GM23248 (cell line): ENCODE measurements at regions not wholly inside any gene's neighbourhood (a gene's known extent, or its start where the extent isn't known, plus 50 kb on each side); places are given as distances from the start of the nearest gene placed in this dataset.
"Not testable (repeated sequence)": the region's sequence is repeated elsewhere in the genome, so short reads cannot be mapped to it uniquely, and the experiment has no call there.

Source experiments
- DNase-seq: peaks from one replicate; pipeline ENCODE4 v3.0.0-alpha.2; 2015
- H2AFZ ChIP-seq: fragments of 200-600 bp; sonication (generic); 2 replicates; pipeline ENCODE4 v1.6.1; 2016; ENCODE audit warnings: antibody characterized with exemption
- H3F3A ChIP-seq: fragments of 200-600 bp; sonication (generic); 2 replicates; pipeline ENCODE4 v1.6.1; 2016; ENCODE audit warnings: mild to moderate bottlenecking, antibody characterized with exemption, mixed run types; ENCODE audit not compliant: insufficient read depth
- H3K27ac ChIP-seq: fragments of 200-600 bp; sonication (generic); 2 replicates; pipeline ENCODE4 v1.5.1; 2016; ENCODE audit warnings: mild to moderate bottlenecking
- H3K27me3 ChIP-seq: fragments of 200-600 bp; sonication (generic); replicated peaks from 2 replicates; pipeline ENCODE4 v1.6.1; 2016; ENCODE audit warnings: mild to moderate bottlenecking; ENCODE audit not compliant: insufficient read depth
- H3K36me3 ChIP-seq: fragments of 200-600 bp; sonication (generic); 2 replicates; pipeline ENCODE4 v1.6.1; 2016; ENCODE audit warnings: low read depth, mild to moderate bottlenecking
- H3K4me1 ChIP-seq: fragments of 200-600 bp; sonication (generic); 2 replicates; pipeline ENCODE4 v1.6.1; 2016; ENCODE audit warnings: mild to moderate bottlenecking; ENCODE audit not compliant: insufficient read depth
- H3K4me2 ChIP-seq: fragments of 200-600 bp; sonication (generic); one replicate; pipeline ENCODE4 v1.6.1; 2016; ENCODE audit warnings: mild to moderate bottlenecking; ENCODE audit not compliant: unreplicated experiment
- H3K4me3 ChIP-seq: fragments of 200-600 bp; sonication (generic); 2 replicates; pipeline ENCODE4 v1.5.1; 2016; ENCODE audit warnings: mild to moderate bottlenecking
- H3K79me2 ChIP-seq: fragments of 200-600 bp; sonication (generic); 2 replicates; pipeline ENCODE4 v1.6.1; 2016; ENCODE audit warnings: mild to moderate bottlenecking; ENCODE audit not compliant: insufficient read depth
- H3K9ac ChIP-seq: fragments of 200-600 bp; sonication (generic); 2 replicates; pipeline ENCODE4 v1.6.1; 2016; ENCODE audit warnings: mild to moderate bottlenecking
- H3K9me2 ChIP-seq: fragments of 200-600 bp; sonication (generic); 2 replicates; pipeline ENCODE4 v1.6.1; 2016; ENCODE audit warnings: mixed run types, mild to moderate bottlenecking, moderate library complexity; ENCODE audit not compliant: insufficient read depth
- H3K9me3 ChIP-seq: fragments of 200-600 bp; sonication (generic); one replicate; pipeline ENCODE4 v1.6.1; 2017; ENCODE audit warnings: low read depth
- H4K20me1 ChIP-seq: fragments of 200-600 bp; sonication (generic); 2 replicates; pipeline ENCODE4 v1.6.0; 2016; ENCODE audit not compliant: insufficient read depth
- EZH2 ChIP-seq: fragments of 200-600 bp; sonication (generic); IDR thresholded peaks from 2 replicates; pipeline ENCODE4 v1.6.1; 2018; ENCODE audit warnings: antibody characterized with exemption, mild to moderate bottlenecking; ENCODE audit not compliant: insufficient read depth, poor library complexity, severe bottlenecking
- EZH2phosphoT487 ChIP-seq: fragments of 200-600 bp; sonication (generic); IDR thresholded peaks from 2 replicates; pipeline ENCODE4 v1.6.1; 2018; ENCODE audit warnings: antibody characterized with exemption, moderate library complexity, mild to moderate bottlenecking, low read depth; ENCODE audit not compliant: insufficient read depth
- WGBS, 2 experiments: methylation state at CpG; one replicate each; pipeline ENCODE4 v1.1.6; 2015 to 2017; ENCODE audit warnings: low lambda C conversion rate in 2 of 2, low coverage in 1 of 2; ENCODE audit errors: missing lambda C conversion rate in 2 of 2; 5-methylcytosine and 5-hydroxymethylcytosine counted together
- in situ Hi-C: fragments of 300-500 bp; cut with MboI; formaldehyde crosslinking; loops from 2 replicates; pipeline ENCODE4 v1.15.0; 2020

GRCh38 chr14:96717116-96717515, 80.1 kb upstream of the VRK1 start:
- Histone ChIP-seq H3K27me3 (peaks cover 3% of the 10 kb centered on the region; the same call in 1 of the 2 replicates), H3K9ac (no peak overlapping the region), H3K79me2 (no peaks in the 10 kb centered on the region), H3F3A (no peaks in the 10 kb centered on the region), H3K4me1 (no peaks in the 10 kb centered on the region), H3K27ac (no peak overlapping the region), H2AFZ (no peak overlapping the region), H3K36me3 (no peaks in the 10 kb centered on the region), H4K20me1 (no peaks in the 10 kb centered on the region), H3K9me2 (no peaks in the 10 kb centered on the region), H3K4me2 (no peak overlapping the region), H3K4me3 (no peak overlapping the region), H3K9me3 (no peaks in the 10 kb centered on the region)
- in situ Hi-C loops = no loop called here
- 43 to 47% methylated on average over 5 of the region's 5 CpGs for WGBS, 2 experiments
- TF ChIP-seq EZH2 = no peak
- TF ChIP-seq EZH2phosphoT487 = no peak
- DNase-seq = no peak

GRCh38 chr14:96718407-96718806, 78.8 kb upstream of the VRK1 start:
- no peaks in the 10 kb centered on the region for H3K79me2 ChIP-seq
- peaks cover under 1% of the 10 kb centered on the region; the same call in 1 of the 2 replicates for H3K27me3 ChIP-seq
- H3K9ac ChIP-seq = no peak overlapping the region
- no peak overlapping the region for H3K4me3 ChIP-seq
- no peaks in the 10 kb centered on the region for H3K36me3 ChIP-seq
- H4K20me1 ChIP-seq = no peaks in the 10 kb centered on the region
- 39 to 40% methylated on average over 4 of the region's 4 CpGs for WGBS, 2 experiments
- no peak overlapping the region for H3K4me2 ChIP-seq
- no peaks in the 10 kb centered on the region for H3K9me2 ChIP-seq
- no peak for TF ChIP-seq EZH2phosphoT487
- no peak for TF ChIP-seq EZH2
- H3K4me1 ChIP-seq = no peaks in the 10 kb centered on the region
- no peak overlapping the region for H2AFZ ChIP-seq
- DNase-seq = no peak
- no peaks in the 10 kb centered on the region for H3F3A ChIP-seq
- H3K27ac ChIP-seq = no peak overlapping the region
- no peaks in the 10 kb centered on the region for H3K9me3 ChIP-seq
- in situ Hi-C loops = no loop called here

GRCh38 chr14:96720702-96721101, 76.5 kb upstream of the VRK1 start:
- H3K36me3 ChIP-seq, H3K4me3 ChIP-seq, H3F3A ChIP-seq, H3K79me2 ChIP-seq, H3K9me2 ChIP-seq, DNase-seq, H3K9ac ChIP-seq, H3K9me3 ChIP-seq, H3K27me3 ChIP-seq, in situ Hi-C loops, H3K4me2 ChIP-seq, H3K27ac ChIP-seq, H3K4me1 ChIP-seq, H4K20me1 ChIP-seq, H2AFZ ChIP-seq: not testable (repeated sequence)
- 36 to 39% methylated on average over 6 of the region's 6 CpGs for WGBS, 2 experiments

- WGBS, 2 experiments = 54 to 58% methylated on average over 6 of the region's 6 CpGs
- Histone ChIP-seq H3K4me2 (no peak overlapping the region), H3K27ac (no peak overlapping the region), H3F3A (no peaks in the 10 kb centered on the region), H3K9ac (no peak overlapping the region), H3K4me3 (no peak overlapping the region), H3K79me2 (no peaks in the 10 kb centered on the region), H2AFZ (no peak overlapping the region), H3K36me3 (no peaks in the 10 kb centered on the region), H3K27me3 (no peaks in the 10 kb centered on the region), H3K9me3 (no peaks in the 10 kb centered on the region), H3K4me1 (no peaks in the 10 kb centered on the region), H4K20me1 (no peaks in the 10 kb centered on the region), H3K9me2 (no peaks in the 10 kb centered on the region)
- TF ChIP-seq EZH2 (no peak), EZH2phosphoT487 (no peak)
- no peak for DNase-seq
- in situ Hi-C loops = no loop called here
Observed at GRCh38 chr14:96722736-96723135, 74.4 kb upstream of the VRK1 start.

GRCh38 chr14:96723946-96724345, 73.2 kb upstream of the VRK1 start:
- Histone ChIP-seq H3K36me3 (no peaks in the 10 kb centered on the region), H3K9ac (no peak overlapping the region), H3K27me3 (no peaks in the 10 kb centered on the region), H3K4me1 (no peaks in the 10 kb centered on the region), H2AFZ (no peak overlapping the region), H4K20me1 (no peaks in the 10 kb centered on the region), H3K79me2 (no peaks in the 10 kb centered on the region), H3K9me2 (no peaks in the 10 kb centered on the region), H3K27ac (no peak overlapping the region), H3F3A (no peaks in the 10 kb centered on the region), H3K4me2 (no peak overlapping the region), H3K4me3 (no peak overlapping the region), H3K9me3 (no peaks in the 10 kb centered on the region)
- no peak for DNase-seq
- in situ Hi-C loops = no loop called here
- TF ChIP-seq EZH2phosphoT487 = no peak
- TF ChIP-seq EZH2 = no peak
- 44 to 50% methylated on average over 10 of the region's 10 CpGs for WGBS, 2 experiments
